Bronchial epithelial cell (primary cell): ENCODE measurements at regions not wholly inside any gene's neighbourhood (a gene's known extent, or its start where the extent isn't known, plus 50 kb on each side); places are given as distances from the start of the nearest gene placed in this dataset.

Source experiments
- DNase-seq: peaks from one replicate; pipeline ENCODE4 v3.0.0-alpha.2; 2010; ENCODE audit warnings: low read depth
- FAIRE-seq: peaks from 2 replicates; lab custom pipeline; 2011; peaks lifted over from hg19 to GRCh38; lab: Jason Lieb, UNC
- H3K27me3 ChIP-seq: 2 replicates; pipeline ENCODE4 v1.5.1; 2011; ENCODE audit warnings: low read length; ENCODE audit not compliant: control insufficient read depth, insufficient read depth
- H3K36me3 ChIP-seq: 2 replicates; pipeline ENCODE4 v1.5.1; 2011; ENCODE audit warnings: low read length; ENCODE audit not compliant: control insufficient read depth, insufficient read depth
- H3K4me3 ChIP-seq: 2 replicates; pipeline ENCODE4 v1.5.1; 2011; ENCODE audit warnings: mild to moderate bottlenecking, low read depth, low read length, control low read depth
- CTCF ChIP-seq: IDR thresholded peaks from 2 replicates; pipeline ENCODE4 v1.5.1; 2011; ENCODE audit warnings: mild to moderate bottlenecking, moderate library complexity, low read length, control low read depth, inconsistent platforms; ENCODE audit not compliant: insufficient read depth, severe bottlenecking

GRCh38 chr22:27413702-27414101 is 387.9 kb downstream of the MN1 start:
- no peak for DNase-seq
- Histone ChIP-seq H3K36me3 (no peaks in the 10 kb centered on the region), H3K27me3 (no peaks in the 10 kb centered on the region), H3K4me3 (no peak overlapping the region)
- FAIRE-seq: no peak
- no peak for TF ChIP-seq CTCF

- H3K36me3 ChIP-seq: no peaks in the 10 kb centered on the region
- no peaks in the 10 kb centered on the region for H3K27me3 ChIP-seq
- no peak for TF ChIP-seq CTCF
- DNase-seq (peak; percentile 84), FAIRE-seq (peak; percentile 52)
- no peak overlapping the region for H3K4me3 ChIP-seq
These were observed 384.8 kb downstream of the MN1 start for GRCh38 chr22:27416511-27417420.

GRCh38 chr22:27417421-27417814 is 384.1 kb downstream of the MN1 start:
- Histone ChIP-seq H3K4me3 (no peak overlapping the region), H3K36me3 (no peaks in the 10 kb centered on the region), H3K27me3 (no peaks in the 10 kb centered on the region)
- FAIRE-seq (no peak), DNase-seq (no peak)
- TF ChIP-seq CTCF: no peak

GRCh38 chr22:27418261-27418660 is 383.3 kb downstream of the MN1 start:
- H3K4me3 ChIP-seq: no peak overlapping the region

GRCh38 chr22:27419473-27419872 is 382.1 kb downstream of the MN1 start:
- no peak for FAIRE-seq
- DNase-seq: no peak
- Histone ChIP-seq H3K27me3 (no peaks in the 10 kb centered on the region), H3K36me3 (no peaks in the 10 kb centered on the region), H3K4me3 (no peak overlapping the region)
- no peak for TF ChIP-seq CTCF

More at GRCh38 chr22:27418261-27418660, 383.3 kb downstream of the MN1 start:
- FAIRE-seq (no peak), DNase-seq (no peak)
- H3K36me3 ChIP-seq: no peaks in the 10 kb centered on the region
- TF ChIP-seq CTCF: no peak
- H3K27me3 ChIP-seq: no peaks in the 10 kb centered on the region
